Osteocyte (in vitro differentiated cells): ENCODE measurements at regions not wholly inside any gene's neighbourhood (a gene's known extent, or its start where the extent isn't known, plus 50 kb on each side); places are given as distances from the start of the nearest gene placed in this dataset.

Experiments
- DNase-seq: peaks from one replicate; pipeline ENCODE4 v3.0.0; 2021; ENCODE audit warnings: mixed read lengths; ENCODE audit not compliant: unreplicated experiment; ENCODE audit errors: extremely low spot score
- H3K27ac Mint-ChIP-seq: one replicate; pipeline ENCODE4 v1.8.0; 2021; ENCODE audit warnings: mild to moderate bottlenecking, mixed read lengths; ENCODE audit not compliant: unreplicated experiment
- H3K27me3 Mint-ChIP-seq: one replicate; pipeline ENCODE4 v1.8.0; 2021; ENCODE audit warnings: mixed read lengths; ENCODE audit not compliant: unreplicated experiment
- H3K36me3 Mint-ChIP-seq: one replicate; pipeline ENCODE4 v1.8.0; 2021; ENCODE audit warnings: mixed read lengths; ENCODE audit not compliant: unreplicated experiment
- H3K4me1 Mint-ChIP-seq: one replicate; pipeline ENCODE4 v1.8.0; 2021; ENCODE audit warnings: mixed read lengths; ENCODE audit not compliant: unreplicated experiment
- H3K4me3 Mint-ChIP-seq: one replicate; pipeline ENCODE4 v1.8.0; 2021; ENCODE audit warnings: mild to moderate bottlenecking, moderate library complexity, mixed read lengths; ENCODE audit not compliant: unreplicated experiment
- H3K9me3 Mint-ChIP-seq: one replicate; pipeline ENCODE4 v1.8.0; 2021; ENCODE audit warnings: mixed read lengths; ENCODE audit not compliant: unreplicated experiment
- TF ChIP-seq, protein P1 (sequence below): fragments of 200-600 bp; sonication (generic); IDR thresholded peaks from 2 replicates; pipeline ENCODE4 v1.5.0; 2021; ENCODE audit warnings: antibody characterized with exemption, mild to moderate bottlenecking, moderate library complexity

DNA sequence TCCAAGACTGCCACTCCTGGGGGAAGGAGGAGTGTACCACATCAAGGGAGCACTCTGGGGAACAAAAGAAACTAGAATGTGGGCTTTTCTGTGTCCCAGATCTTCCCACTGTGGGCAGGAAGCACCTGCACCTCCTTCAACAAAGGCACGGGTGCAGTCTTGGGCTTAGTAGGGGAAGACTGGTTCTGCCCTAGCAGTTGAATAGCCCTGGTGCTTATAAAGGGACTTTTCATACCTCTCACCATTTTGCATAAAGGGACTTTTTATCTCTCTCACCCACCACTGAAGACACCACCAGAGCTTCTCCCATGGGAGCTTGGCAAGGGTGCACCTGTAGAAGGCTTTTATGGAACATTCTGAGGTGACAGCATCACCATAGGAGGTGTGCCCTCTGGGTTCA is 65.8 kb upstream of the MS4A8 start:
- no peak overlapping the region for H3K4me3 Mint-ChIP-seq
- no peak overlapping the region for H3K27ac Mint-ChIP-seq
- H3K27me3 Mint-ChIP-seq, result no peaks in the 10 kb centered on the region
- TF ChIP-seq, protein P1, sequence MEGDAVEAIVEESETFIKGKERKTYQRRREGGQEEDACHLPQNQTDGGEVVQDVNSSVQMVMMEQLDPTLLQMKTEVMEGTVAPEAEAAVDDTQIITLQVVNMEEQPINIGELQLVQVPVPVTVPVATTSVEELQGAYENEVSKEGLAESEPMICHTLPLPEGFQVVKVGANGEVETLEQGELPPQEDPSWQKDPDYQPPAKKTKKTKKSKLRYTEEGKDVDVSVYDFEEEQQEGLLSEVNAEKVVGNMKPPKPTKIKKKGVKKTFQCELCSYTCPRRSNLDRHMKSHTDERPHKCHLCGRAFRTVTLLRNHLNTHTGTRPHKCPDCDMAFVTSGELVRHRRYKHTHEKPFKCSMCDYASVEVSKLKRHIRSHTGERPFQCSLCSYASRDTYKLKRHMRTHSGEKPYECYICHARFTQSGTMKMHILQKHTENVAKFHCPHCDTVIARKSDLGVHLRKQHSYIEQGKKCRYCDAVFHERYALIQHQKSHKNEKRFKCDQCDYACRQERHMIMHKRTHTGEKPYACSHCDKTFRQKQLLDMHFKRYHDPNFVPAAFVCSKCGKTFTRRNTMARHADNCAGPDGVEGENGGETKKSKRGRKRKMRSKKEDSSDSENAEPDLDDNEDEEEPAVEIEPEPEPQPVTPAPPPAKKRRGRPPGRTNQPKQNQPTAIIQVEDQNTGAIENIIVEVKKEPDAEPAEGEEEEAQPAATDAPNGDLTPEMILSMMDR, result no peak
- no peaks in the 10 kb centered on the region for H3K4me1 Mint-ChIP-seq
- H3K36me3 Mint-ChIP-seq, result no peaks in the 10 kb centered on the region
- no peak for DNase-seq
- H3K9me3 Mint-ChIP-seq, result no peaks in the 10 kb centered on the region

DNA sequence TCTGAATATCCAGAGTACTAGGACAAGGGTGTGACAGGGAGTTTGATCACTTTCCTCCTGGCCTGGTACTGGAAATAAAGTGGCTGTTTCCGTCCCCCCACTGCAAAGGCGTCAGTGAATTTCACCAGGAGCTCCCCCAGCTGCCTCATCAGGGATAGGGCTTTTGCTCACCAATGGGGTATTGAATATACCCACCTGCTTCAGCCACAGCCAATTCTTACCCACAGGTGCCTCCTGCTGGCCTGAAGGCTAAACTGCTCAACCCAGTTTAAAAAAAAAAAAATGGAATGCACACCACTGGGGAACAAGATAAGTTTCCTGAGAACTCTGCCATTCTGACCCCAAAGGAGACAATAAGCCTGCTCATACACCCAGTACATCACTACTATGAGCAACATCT is 65.3 kb upstream of the MS4A8 start:
- Mint-ChIP-seq H3K4me1 (no peaks in the 10 kb centered on the region), H3K36me3 (no peaks in the 10 kb centered on the region), H3K27ac (no peak overlapping the region), H3K9me3 (no peaks in the 10 kb centered on the region), H3K4me3 (no peak overlapping the region), H3K27me3 (no peaks in the 10 kb centered on the region)
- TF ChIP-seq, protein P1, result peak; percentile 25
- DNase-seq, result no peak

DNA sequence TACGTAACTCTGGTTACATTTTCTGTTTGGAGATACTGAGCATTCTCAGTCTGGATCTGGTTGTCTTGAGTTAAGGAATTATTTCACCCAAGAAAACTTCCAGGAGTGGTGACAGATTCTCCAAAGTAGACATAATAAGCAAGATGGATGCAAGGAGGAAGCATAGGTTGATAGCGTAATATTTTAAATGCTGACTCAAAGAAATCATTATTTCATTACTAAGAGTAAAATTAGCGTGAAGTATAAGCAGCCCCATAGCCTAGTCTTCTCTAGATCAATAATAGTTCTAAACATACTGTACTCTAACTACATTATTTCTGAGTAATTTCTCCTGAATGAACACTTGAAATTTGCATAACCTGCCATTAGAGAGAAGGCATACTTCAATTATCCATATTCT is 57.5 kb upstream of the MS4A8 start:
- H3K4me1 Mint-ChIP-seq, result no peaks in the 10 kb centered on the region
- TF ChIP-seq, protein P1, result no peak

DNA sequence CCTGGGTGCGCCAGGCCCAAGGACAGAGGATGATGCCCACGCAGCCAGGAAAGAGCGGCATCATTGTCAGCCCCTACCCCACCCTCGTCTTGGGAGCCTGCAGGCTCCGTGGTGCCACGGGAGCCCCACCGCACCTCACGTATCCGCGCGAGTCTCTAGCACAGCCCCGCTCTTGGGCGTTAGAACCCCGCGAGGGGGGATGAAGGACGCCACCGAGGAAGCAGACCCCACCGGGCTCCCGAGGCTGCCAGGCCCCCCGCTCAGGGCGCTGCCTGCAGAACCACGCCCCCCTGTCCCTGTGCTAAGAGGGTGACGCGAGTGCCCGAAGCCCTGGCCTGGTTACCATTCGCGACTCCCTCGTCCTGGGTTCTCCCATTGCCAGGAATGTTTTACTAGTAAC is 52.3 kb upstream of the MS4A8 start:
- no peak for DNase-seq
- TF ChIP-seq, protein P1, result no peak
- Mint-ChIP-seq H3K4me3 (no peak overlapping the region), H3K36me3 (no peaks in the 10 kb centered on the region), H3K27ac (no peak overlapping the region), H3K27me3 (peaks cover 3% of the 10 kb centered on the region), H3K9me3 (peaks cover 23% of the 10 kb centered on the region), H3K4me1 (no peaks in the 10 kb centered on the region)

More for the DNA sequence above, 57.5 kb upstream of the MS4A8 start:
- Mint-ChIP-seq H3K9me3 (peaks cover 7% of the 10 kb centered on the region), H3K27me3 (peaks cover 6% of the 10 kb centered on the region), H3K27ac (no peak overlapping the region), H3K36me3 (no peaks in the 10 kb centered on the region), H3K4me3 (no peak overlapping the region)
- DNase-seq, result no peak
